ENCODE measurements at regions not wholly inside any gene's neighbourhood (a gene's known extent, or its start where the extent isn't known, plus 50 kb on each side); places are given as distances from the start of the nearest gene placed in this dataset.

DNA sequence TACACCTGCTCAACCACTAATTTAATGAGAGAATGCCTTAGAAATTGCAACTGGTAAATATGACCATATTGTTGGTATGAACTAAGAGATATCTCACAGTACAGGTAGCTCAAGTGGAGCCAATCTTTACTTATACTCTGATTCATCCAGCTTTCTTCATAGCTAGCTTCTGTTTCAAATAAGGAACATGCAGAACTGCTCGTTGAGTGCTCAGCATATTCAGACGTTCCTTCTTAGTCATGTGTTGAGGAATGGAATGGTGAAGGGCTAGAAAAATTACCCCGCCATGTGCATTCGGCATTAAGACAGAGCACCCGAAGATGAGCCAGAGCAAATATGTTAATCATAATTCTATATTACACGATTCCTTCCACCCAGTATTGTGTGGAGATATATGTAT is 144.0 kb upstream of the VRK2 start:
- H3K4me3 ChIP-seq (ENCODE audit: control insufficient read depth, low read depth, low read length): no peak overlapping the region
- no peak for DNase-seq (ENCODE audit: low read depth)
- TF ChIP-seq, protein P1, sequence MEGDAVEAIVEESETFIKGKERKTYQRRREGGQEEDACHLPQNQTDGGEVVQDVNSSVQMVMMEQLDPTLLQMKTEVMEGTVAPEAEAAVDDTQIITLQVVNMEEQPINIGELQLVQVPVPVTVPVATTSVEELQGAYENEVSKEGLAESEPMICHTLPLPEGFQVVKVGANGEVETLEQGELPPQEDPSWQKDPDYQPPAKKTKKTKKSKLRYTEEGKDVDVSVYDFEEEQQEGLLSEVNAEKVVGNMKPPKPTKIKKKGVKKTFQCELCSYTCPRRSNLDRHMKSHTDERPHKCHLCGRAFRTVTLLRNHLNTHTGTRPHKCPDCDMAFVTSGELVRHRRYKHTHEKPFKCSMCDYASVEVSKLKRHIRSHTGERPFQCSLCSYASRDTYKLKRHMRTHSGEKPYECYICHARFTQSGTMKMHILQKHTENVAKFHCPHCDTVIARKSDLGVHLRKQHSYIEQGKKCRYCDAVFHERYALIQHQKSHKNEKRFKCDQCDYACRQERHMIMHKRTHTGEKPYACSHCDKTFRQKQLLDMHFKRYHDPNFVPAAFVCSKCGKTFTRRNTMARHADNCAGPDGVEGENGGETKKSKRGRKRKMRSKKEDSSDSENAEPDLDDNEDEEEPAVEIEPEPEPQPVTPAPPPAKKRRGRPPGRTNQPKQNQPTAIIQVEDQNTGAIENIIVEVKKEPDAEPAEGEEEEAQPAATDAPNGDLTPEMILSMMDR (IDR thresholded peaks at IDR 0.05; ENCODE audit: control insufficient read depth, insufficient read depth, low read depth, low read length, missing control alignments): no peak

DNA sequence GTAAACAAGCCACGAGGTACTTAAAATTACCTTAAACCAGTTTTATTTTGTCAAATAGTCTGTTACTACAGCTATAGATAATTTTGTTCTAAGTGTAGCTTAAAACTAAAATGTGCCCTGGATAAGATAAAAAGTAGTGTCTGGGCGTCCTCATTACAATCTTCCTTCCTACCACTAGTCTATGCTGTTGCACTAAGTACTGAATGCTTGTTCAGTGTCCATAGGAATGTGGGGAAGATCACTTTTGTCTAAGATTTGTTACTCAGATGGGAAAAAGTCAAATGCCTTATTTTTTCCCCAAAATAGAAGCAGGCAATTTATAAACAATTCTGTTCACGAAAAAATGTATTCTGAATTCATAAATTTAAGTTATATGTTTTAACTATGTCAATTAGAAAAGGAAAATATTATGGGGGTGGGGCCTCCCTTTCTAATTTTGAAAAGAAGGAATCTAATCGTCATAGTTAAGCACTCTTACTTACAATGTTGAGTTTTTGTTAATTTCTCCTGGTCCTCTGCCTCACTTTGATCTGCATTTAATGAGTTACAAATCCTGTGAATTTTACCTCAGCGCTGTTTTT is 140.4 kb upstream of the VRK2 start:
- TF ChIP-seq, protein P1 (IDR thresholded peaks at IDR 0.05; ENCODE audit: control insufficient read depth, insufficient read depth, low read depth, low read length, missing control alignments): peak; percentile 89
- no peak overlapping the region for H3K4me3 ChIP-seq (ENCODE audit: control insufficient read depth, low read depth, low read length)
- DNase-seq (ENCODE audit: low read depth): peak; percentile 32

DNA sequence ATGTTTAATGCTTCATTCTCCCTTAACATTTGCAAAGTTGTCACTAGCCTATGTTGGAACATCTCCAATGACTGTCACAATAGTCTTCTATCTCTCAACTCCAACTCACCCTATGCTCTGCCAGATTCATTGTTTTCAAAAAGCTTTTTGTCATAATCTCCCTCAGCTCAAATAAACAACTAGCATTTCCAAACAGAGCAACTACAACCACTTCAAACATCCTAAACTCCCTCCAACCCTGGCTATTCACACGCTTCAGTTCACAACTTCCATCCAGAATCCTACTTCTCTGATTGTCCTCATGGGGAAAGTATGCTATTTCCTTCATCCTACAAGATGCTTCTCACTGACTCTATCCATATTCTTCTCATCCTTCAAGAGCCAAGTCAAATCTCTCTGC is 139.2 kb upstream of the VRK2 start:
- H3K4me3 ChIP-seq (ENCODE audit: control insufficient read depth, low read depth, low read length): no peak overlapping the region
- TF ChIP-seq, protein P1 (IDR thresholded peaks at IDR 0.05; ENCODE audit: control insufficient read depth, insufficient read depth, low read depth, low read length, missing control alignments): no peak
- no peak for DNase-seq (ENCODE audit: low read depth)

DNA sequence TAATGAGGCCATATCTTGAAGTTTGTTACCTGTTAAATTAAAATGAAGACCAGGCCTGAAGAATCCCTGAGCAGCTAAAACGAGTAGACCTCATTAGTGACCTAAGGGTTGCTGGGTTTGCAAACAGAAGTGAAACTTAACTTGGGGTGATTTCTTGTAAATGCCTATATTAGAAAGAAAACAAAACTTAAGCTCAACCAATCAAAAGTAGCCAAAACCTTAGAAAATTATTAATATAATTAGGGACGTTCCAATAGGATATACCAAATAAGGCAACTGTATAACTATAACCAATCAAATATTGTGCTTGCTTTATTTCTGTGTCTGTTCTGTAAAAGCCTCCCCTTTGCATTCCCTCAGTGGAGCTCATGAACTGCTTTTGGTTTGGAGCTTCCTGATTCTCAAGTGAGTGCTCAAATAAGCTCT is 137.9 kb upstream of the VRK2 start:
- no peak overlapping the region for H3K4me3 ChIP-seq (ENCODE audit: control insufficient read depth, low read depth, low read length)
- TF ChIP-seq, protein P1 (IDR thresholded peaks at IDR 0.05; ENCODE audit: control insufficient read depth, insufficient read depth, low read depth, low read length, missing control alignments): no peak
- DNase-seq (ENCODE audit: low read depth): no peak

DNA sequence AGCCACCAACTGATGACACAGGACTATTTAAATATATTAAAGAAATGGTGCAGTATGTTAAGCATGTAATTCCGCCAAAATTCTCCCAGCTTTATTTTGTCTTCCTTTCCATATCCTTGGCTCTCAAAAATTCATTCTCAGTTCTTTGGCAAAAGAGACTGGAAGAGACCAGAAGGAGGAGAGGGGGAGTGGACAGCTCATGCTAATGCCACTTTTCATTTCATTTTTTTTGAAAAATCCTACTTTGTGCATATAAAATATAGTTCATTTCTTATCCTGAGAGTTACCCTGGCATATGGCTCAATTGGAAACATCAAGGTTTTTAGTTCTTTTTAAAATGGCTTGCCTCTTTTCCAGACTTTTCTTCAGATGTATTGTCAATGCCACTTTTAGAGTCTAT is 128.5 kb upstream of the VRK2 start:
- DNase-seq (ENCODE audit: low read depth): no peak
- H3K4me3 ChIP-seq (ENCODE audit: control insufficient read depth, low read depth, low read length): no peak overlapping the region
- TF ChIP-seq, protein P1 (IDR thresholded peaks at IDR 0.05; ENCODE audit: control insufficient read depth, insufficient read depth, low read depth, low read length, missing control alignments): no peak

DNA sequence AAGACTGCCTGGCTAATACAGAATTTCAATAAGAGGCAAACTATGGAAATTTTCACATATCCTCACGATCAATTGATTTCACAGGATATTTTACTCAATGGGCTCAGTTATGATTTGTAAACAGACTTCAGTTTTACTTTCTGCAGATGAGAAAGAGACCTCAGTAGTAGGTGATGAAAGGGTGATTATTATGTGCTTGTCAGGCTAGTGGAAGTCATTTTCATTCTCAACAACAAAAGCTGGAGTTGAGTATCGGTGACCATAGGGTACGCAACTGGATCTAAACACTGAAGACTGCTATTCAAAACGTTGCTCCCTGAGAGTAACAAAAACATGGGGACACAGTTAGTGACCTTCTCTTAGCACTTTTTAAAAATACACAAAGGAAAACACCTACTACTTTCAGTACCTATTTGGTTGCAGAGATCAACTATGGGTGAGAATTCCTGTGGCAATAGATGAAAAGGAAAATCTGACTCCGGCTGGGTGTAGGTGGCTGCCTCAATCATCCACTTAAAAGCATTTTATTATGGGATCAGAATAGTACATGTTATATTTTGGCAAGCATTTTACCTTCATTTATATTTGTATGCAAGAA is 126.2 kb upstream of the VRK2 start:
- no peak for DNase-seq (ENCODE audit: low read depth)
- TF ChIP-seq, protein P1 (IDR thresholded peaks at IDR 0.05; ENCODE audit: control insufficient read depth, insufficient read depth, low read depth, low read length, missing control alignments): no peak
- no peak overlapping the region for H3K4me3 ChIP-seq (ENCODE audit: control insufficient read depth, low read depth, low read length)

Data from AG09309 (cell line).